Astrocyte (in vitro differentiated cells and primary cell): ENCODE measurements at regions not wholly inside any gene's neighbourhood (a gene's known extent, or its start where the extent isn't known, plus 50 kb on each side); places are given as distances from the start of the nearest gene placed in this dataset.

Source experiments
- EZH2 ChIP-seq: IDR thresholded peaks from 2 replicates; pipeline ENCODE4 v1.6.1; 2012; ENCODE audit warnings: mild to moderate bottlenecking, low read length, inconsistent platforms; ENCODE audit not compliant: insufficient read depth
- TF ChIP-seq, protein P1 (sequence below): IDR thresholded peaks from 2 replicates; pipeline ENCODE4 v1.5.1; 2011; ENCODE audit warnings: low read depth, mild to moderate bottlenecking, inconsistent platforms, low read length, moderate library complexity; ENCODE audit not compliant: insufficient read depth

- TF ChIP-seq, protein P1, sequence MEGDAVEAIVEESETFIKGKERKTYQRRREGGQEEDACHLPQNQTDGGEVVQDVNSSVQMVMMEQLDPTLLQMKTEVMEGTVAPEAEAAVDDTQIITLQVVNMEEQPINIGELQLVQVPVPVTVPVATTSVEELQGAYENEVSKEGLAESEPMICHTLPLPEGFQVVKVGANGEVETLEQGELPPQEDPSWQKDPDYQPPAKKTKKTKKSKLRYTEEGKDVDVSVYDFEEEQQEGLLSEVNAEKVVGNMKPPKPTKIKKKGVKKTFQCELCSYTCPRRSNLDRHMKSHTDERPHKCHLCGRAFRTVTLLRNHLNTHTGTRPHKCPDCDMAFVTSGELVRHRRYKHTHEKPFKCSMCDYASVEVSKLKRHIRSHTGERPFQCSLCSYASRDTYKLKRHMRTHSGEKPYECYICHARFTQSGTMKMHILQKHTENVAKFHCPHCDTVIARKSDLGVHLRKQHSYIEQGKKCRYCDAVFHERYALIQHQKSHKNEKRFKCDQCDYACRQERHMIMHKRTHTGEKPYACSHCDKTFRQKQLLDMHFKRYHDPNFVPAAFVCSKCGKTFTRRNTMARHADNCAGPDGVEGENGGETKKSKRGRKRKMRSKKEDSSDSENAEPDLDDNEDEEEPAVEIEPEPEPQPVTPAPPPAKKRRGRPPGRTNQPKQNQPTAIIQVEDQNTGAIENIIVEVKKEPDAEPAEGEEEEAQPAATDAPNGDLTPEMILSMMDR, result no peak
- no peak for TF ChIP-seq EZH2
Observed at GRCh38 chr7:84450772-84451171, 256.2 kb upstream of the SEMA3A start.
